GM23248 (cell line): ENCODE measurements at regions not wholly inside any gene's neighbourhood (a gene's known extent, or its start where the extent isn't known, plus 50 kb on each side); places are given as distances from the start of the nearest gene placed in this dataset.

Source experiments
- DNase-seq: peaks from one replicate; pipeline ENCODE4 v3.0.0-alpha.2; 2015
- H2AFZ ChIP-seq: fragments of 200-600 bp; sonication (generic); 2 replicates; pipeline ENCODE4 v1.6.1; 2016; ENCODE audit warnings: antibody characterized with exemption
- H3F3A ChIP-seq: fragments of 200-600 bp; sonication (generic); 2 replicates; pipeline ENCODE4 v1.6.1; 2016; ENCODE audit warnings: mild to moderate bottlenecking, antibody characterized with exemption, mixed run types; ENCODE audit not compliant: insufficient read depth
- H3K27ac ChIP-seq: fragments of 200-600 bp; sonication (generic); 2 replicates; pipeline ENCODE4 v1.5.1; 2016; ENCODE audit warnings: mild to moderate bottlenecking
- H3K27me3 ChIP-seq: fragments of 200-600 bp; sonication (generic); replicated peaks from 2 replicates; pipeline ENCODE4 v1.6.1; 2016; ENCODE audit warnings: mild to moderate bottlenecking; ENCODE audit not compliant: insufficient read depth
- H3K36me3 ChIP-seq: fragments of 200-600 bp; sonication (generic); 2 replicates; pipeline ENCODE4 v1.6.1; 2016; ENCODE audit warnings: low read depth, mild to moderate bottlenecking
- H3K4me1 ChIP-seq: fragments of 200-600 bp; sonication (generic); 2 replicates; pipeline ENCODE4 v1.6.1; 2016; ENCODE audit warnings: mild to moderate bottlenecking; ENCODE audit not compliant: insufficient read depth
- H3K4me2 ChIP-seq: fragments of 200-600 bp; sonication (generic); one replicate; pipeline ENCODE4 v1.6.1; 2016; ENCODE audit warnings: mild to moderate bottlenecking; ENCODE audit not compliant: unreplicated experiment
- H3K4me3 ChIP-seq: fragments of 200-600 bp; sonication (generic); 2 replicates; pipeline ENCODE4 v1.5.1; 2016; ENCODE audit warnings: mild to moderate bottlenecking
- H3K79me2 ChIP-seq: fragments of 200-600 bp; sonication (generic); 2 replicates; pipeline ENCODE4 v1.6.1; 2016; ENCODE audit warnings: mild to moderate bottlenecking; ENCODE audit not compliant: insufficient read depth
- H3K9ac ChIP-seq: fragments of 200-600 bp; sonication (generic); 2 replicates; pipeline ENCODE4 v1.6.1; 2016; ENCODE audit warnings: mild to moderate bottlenecking
- H3K9me2 ChIP-seq: fragments of 200-600 bp; sonication (generic); 2 replicates; pipeline ENCODE4 v1.6.1; 2016; ENCODE audit warnings: mixed run types, mild to moderate bottlenecking, moderate library complexity; ENCODE audit not compliant: insufficient read depth
- H3K9me3 ChIP-seq: fragments of 200-600 bp; sonication (generic); one replicate; pipeline ENCODE4 v1.6.1; 2017; ENCODE audit warnings: low read depth
- H4K20me1 ChIP-seq: fragments of 200-600 bp; sonication (generic); 2 replicates; pipeline ENCODE4 v1.6.0; 2016; ENCODE audit not compliant: insufficient read depth
- EZH2 ChIP-seq: fragments of 200-600 bp; sonication (generic); IDR thresholded peaks from 2 replicates; pipeline ENCODE4 v1.6.1; 2018; ENCODE audit warnings: antibody characterized with exemption, mild to moderate bottlenecking; ENCODE audit not compliant: insufficient read depth, poor library complexity, severe bottlenecking
- EZH2phosphoT487 ChIP-seq: fragments of 200-600 bp; sonication (generic); IDR thresholded peaks from 2 replicates; pipeline ENCODE4 v1.6.1; 2018; ENCODE audit warnings: antibody characterized with exemption, moderate library complexity, mild to moderate bottlenecking, low read depth; ENCODE audit not compliant: insufficient read depth
- WGBS, 2 experiments: methylation state at CpG; one replicate each; pipeline ENCODE4 v1.1.6; 2015 to 2017; ENCODE audit warnings: low lambda C conversion rate in 2 of 2, low coverage in 1 of 2; ENCODE audit errors: missing lambda C conversion rate in 2 of 2; 5-methylcytosine and 5-hydroxymethylcytosine counted together
- in situ Hi-C: fragments of 300-500 bp; cut with MboI; formaldehyde crosslinking; loops from 2 replicates; pipeline ENCODE4 v1.15.0; 2020

GRCh38 chr13:21924958-21925357 lies 254.1 kb downstream of the FGF9 start:
- no peak overlapping the region for H3K4me3 ChIP-seq
- H3K79me2 ChIP-seq = no peaks in the 10 kb centered on the region
- no peak overlapping the region for H2AFZ ChIP-seq
- no peaks in the 10 kb centered on the region for H3K27me3 ChIP-seq
- no peak for DNase-seq
- H3K9me2 ChIP-seq = no peaks in the 10 kb centered on the region
- H3K36me3 ChIP-seq = no peaks in the 10 kb centered on the region
- no peaks in the 10 kb centered on the region for H4K20me1 ChIP-seq
- no peaks in the 10 kb centered on the region for H3K4me1 ChIP-seq
- H3K9me3 ChIP-seq = no peaks in the 10 kb centered on the region
- no peak overlapping the region for H3K27ac ChIP-seq
- in situ Hi-C loops = no loop called here
- 38 to 43% methylated on average over 6 of the region's 6 CpGs for WGBS, 2 experiments
- H3F3A ChIP-seq = no peaks in the 10 kb centered on the region
- H3K4me2 ChIP-seq = no peak overlapping the region
- TF ChIP-seq EZH2 = no peak
- TF ChIP-seq EZH2phosphoT487 = no peak
- no peak overlapping the region for H3K9ac ChIP-seq

GRCh38 chr13:21925720-21926119 lies 254.8 kb downstream of the FGF9 start:
- H3K9me3 ChIP-seq = no peaks in the 10 kb centered on the region
- H2AFZ ChIP-seq = no peak overlapping the region

GRCh38 chr13:21929400-21929799 lies 258.5 kb downstream of the FGF9 start:
- no peaks in the 10 kb centered on the region for H4K20me1 ChIP-seq
- no peak overlapping the region for H2AFZ ChIP-seq
- no peak overlapping the region for H3K4me3 ChIP-seq
- WGBS, 2 experiments = 47 to 56% methylated on average over 15 of the region's 15 CpGs
- no peaks in the 10 kb centered on the region for H3K4me1 ChIP-seq
- no peak overlapping the region for H3K4me2 ChIP-seq
- no peak for DNase-seq
- H3K9me2 ChIP-seq = no peaks in the 10 kb centered on the region
- no peak for TF ChIP-seq EZH2
- no peak for TF ChIP-seq EZH2phosphoT487
- in situ Hi-C loops = no loop called here
- no peaks in the 10 kb centered on the region for H3K9me3 ChIP-seq
- no peaks in the 10 kb centered on the region for H3K36me3 ChIP-seq
- H3K27ac ChIP-seq = no peak overlapping the region
- H3K27me3 ChIP-seq = no peaks in the 10 kb centered on the region
- H3F3A ChIP-seq = no peaks in the 10 kb centered on the region
- no peaks in the 10 kb centered on the region for H3K79me2 ChIP-seq
- H3K9ac ChIP-seq = no peak overlapping the region

More at GRCh38 chr13:21925720-21926119, 254.8 kb downstream of the FGF9 start:
- no peak for TF ChIP-seq EZH2phosphoT487
- no peak for TF ChIP-seq EZH2
- H3K4me3 ChIP-seq = no peak overlapping the region
- H3K27ac ChIP-seq = no peak overlapping the region
- no peaks in the 10 kb centered on the region for H3K27me3 ChIP-seq
- H3K9ac ChIP-seq = no peak overlapping the region
- no peaks in the 10 kb centered on the region for H3K36me3 ChIP-seq
- H3K79me2 ChIP-seq = no peaks in the 10 kb centered on the region
- no peaks in the 10 kb centered on the region for H3F3A ChIP-seq
- DNase-seq = no peak
- H3K9me2 ChIP-seq = no peaks in the 10 kb centered on the region
- H3K4me1 ChIP-seq = no peaks in the 10 kb centered on the region
- in situ Hi-C loops = no loop called here
- no peaks in the 10 kb centered on the region for H4K20me1 ChIP-seq
- WGBS, 2 experiments = 48 to 59% methylated on average over 6 of the region's 6 CpGs
- no peak overlapping the region for H3K4me2 ChIP-seq

DNA sequence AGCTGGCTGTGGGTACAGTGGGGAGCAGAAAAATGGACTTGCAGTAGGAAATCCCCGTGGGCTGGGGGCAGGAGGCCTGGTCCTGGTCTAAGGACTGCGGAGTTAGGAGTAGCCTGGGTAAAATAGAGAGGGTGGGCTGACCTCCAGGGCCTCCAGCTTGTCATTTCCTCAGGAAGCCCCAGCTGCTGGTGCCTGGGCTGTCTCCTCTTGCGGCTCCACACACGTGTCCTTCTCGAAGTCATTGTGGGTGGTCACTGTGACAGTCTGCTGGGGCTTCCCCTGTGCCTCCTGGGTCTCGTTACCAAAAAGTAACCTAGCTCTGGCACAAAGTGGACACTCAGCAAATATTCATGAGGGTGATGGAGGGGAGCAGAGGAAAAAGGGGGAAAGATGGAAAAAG lies 259.7 kb downstream of the FGF9 start:
- Histone ChIP-seq H3K4me2 (no peak overlapping the region), H3K9me2 (no peaks in the 10 kb centered on the region), H3K27me3 (no peaks in the 10 kb centered on the region), H3F3A (no peaks in the 10 kb centered on the region), H3K4me3 (no peak overlapping the region), H3K36me3 (no peaks in the 10 kb centered on the region), H3K9ac (no peak overlapping the region), H2AFZ (no peak overlapping the region), H3K79me2 (no peaks in the 10 kb centered on the region), H3K9me3 (no peaks in the 10 kb centered on the region), H3K4me1 (no peaks in the 10 kb centered on the region), H3K27ac (no peak overlapping the region), H4K20me1 (no peaks in the 10 kb centered on the region)
- 13 to 18% methylated on average over 6 of the region's 6 CpGs for WGBS, 2 experiments
- DNase-seq = no peak
- TF ChIP-seq EZH2 = no peak
- no peak for TF ChIP-seq EZH2phosphoT487
- in situ Hi-C loops = no loop called here

GRCh38 chr13:21932578-21932977 lies 261.7 kb downstream of the FGF9 start:
- Histone ChIP-seq H2AFZ (no peak overlapping the region), H3K4me1 (no peaks in the 10 kb centered on the region), H3K9ac (no peak overlapping the region), H3F3A (no peaks in the 10 kb centered on the region), H3K9me3 (no peaks in the 10 kb centered on the region), H3K36me3 (no peaks in the 10 kb centered on the region), H3K79me2 (no peaks in the 10 kb centered on the region), H3K4me3 (no peak overlapping the region), H3K4me2 (no peak overlapping the region), H3K27ac (no peak overlapping the region), H3K27me3 (no peaks in the 10 kb centered on the region), H3K9me2 (no peaks in the 10 kb centered on the region), H4K20me1 (no peaks in the 10 kb centered on the region)
- 40 to 42% methylated on average over 2 of the region's 2 CpGs for WGBS, 2 experiments
- in situ Hi-C loops = no loop called here
- TF ChIP-seq EZH2 (no peak), EZH2phosphoT487 (no peak)
- no peak for DNase-seq
